ENCODE measurements at regions not wholly inside any gene's neighbourhood (a gene's known extent, or its start where the extent isn't known, plus 50 kb on each side); places are given as distances from the start of the nearest gene placed in this dataset.

DNA sequence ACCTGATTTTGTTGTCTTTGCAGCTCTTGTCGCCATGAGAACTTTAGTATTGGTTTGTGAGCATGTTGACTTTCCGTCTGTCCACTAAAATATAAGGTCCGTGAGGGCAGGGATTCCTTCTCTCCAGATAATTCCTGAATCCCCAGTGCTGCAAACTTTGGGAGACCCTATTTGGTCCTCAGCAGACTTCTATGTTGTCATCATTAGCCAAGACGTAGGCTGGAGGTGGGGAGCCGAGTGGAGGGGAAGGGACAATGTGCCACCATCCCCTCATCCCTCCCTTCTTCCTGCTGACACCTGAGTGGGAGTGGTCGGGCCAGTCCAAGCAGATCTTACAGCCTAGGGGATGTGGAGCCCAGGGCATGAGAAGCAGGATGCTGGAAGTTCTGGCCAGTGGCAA, 690.6 kb downstream of the TBC1D22A start:
- Histone ChIP-seq H3K9me3 (peaks cover 0 to 41% (median 27%) of the 10 kb centered on the region in 8 donors), H3K27ac (no peak overlapping the region), H3K4me1 (no peaks in the 10 kb centered on the region), H3K27me3 (replicated peaks in 1 of 7) (peaks cover 0 to 17% (median 0%) of the 10 kb centered on the region in 7 donors), H3K36me3 (no peaks in the 10 kb centered on the region), H3K4me3 (no peak overlapping the region)
- TF ChIP-seq POLR2A (IDR thresholded peaks at IDR 0.05) (no peak), CTCF (IDR thresholded peaks at IDR 0.05 in 8 of 11, conservative IDR thresholded peaks at IDR 0.05 in 3 of 11) (no peak), POLR2AphosphoS5 (IDR thresholded peaks at IDR 0.05) (no peak)
- intact Hi-C loops (cut with DNase I; ENCODE audit: low total_unique reads), result no loop called here
- whole genome bisulfite sequencing, 5 donors, result 86 to 95% (median 88%) methylated on average over 6 of the region's 6 CpGs
- no peak for DNase-seq

- no peaks in the 10 kb centered on the region for H3K4me1 ChIP-seq
- WGBS, 5 donors, result 71 to 85% (median 80%) methylated on average over 2 of the region's 2 CpGs
- H3K36me3 ChIP-seq, result no peaks in the 10 kb centered on the region
- intact Hi-C loops (cut with DNase I; ENCODE audit: low total_unique reads), result no loop called here
- H3K27me3 ChIP-seq (replicated peaks in 1 of 7), result peaks cover 0 to 23% (median 0%) of the 10 kb centered on the region in 7 donors
- no peak overlapping the region for H3K27ac ChIP-seq
- no peak overlapping the region for H3K4me3 ChIP-seq
- no peak for DNase-seq
- TF ChIP-seq CTCF (IDR thresholded peaks at IDR 0.05 in 8 of 11, conservative IDR thresholded peaks at IDR 0.05 in 3 of 11), result peak in 5 of 11 experiments; percentile 13 to 35 (median 27)
- no peak for TF ChIP-seq POLR2AphosphoS5 (IDR thresholded peaks at IDR 0.05)
- no peak for TF ChIP-seq POLR2A (IDR thresholded peaks at IDR 0.05)
- peaks cover 0 to 41% (median 27%) of the 10 kb centered on the region in 8 donors for H3K9me3 ChIP-seq
Measured at GRCh38 chr22:47452184-47452583, 689.7 kb downstream of the TBC1D22A start.

DNA sequence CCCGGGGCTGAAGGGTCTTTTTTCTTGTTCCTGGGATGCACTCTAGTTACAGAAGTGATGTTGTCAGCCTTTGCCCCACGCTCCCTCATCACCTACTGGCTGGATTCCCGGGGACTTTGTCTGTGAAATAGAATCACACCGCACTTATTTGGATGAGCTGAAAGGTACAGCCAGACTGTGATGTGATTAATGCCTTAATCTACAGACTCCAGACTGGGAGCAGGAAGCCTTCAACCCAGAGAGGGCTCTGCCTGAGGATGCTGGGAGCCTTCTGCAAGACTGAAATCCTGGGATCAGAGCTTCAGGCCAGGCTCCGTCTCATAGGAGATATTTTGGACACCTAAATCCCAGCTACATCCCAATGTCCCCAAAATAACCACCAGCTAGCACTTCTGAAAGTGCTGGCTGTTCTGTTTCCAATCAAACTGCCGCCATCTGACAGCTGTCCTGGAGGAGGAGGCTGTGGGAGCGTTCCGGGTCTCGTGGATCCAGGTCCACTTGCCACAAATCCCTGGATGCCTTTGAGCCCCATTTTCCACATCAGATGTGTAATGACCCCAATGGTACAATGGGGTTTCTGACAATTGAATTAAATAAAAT, 688.5 kb downstream of the TBC1D22A start:
- no peaks in the 10 kb centered on the region for H3K36me3 ChIP-seq
- H3K4me3 ChIP-seq, result no peak overlapping the region
- DNase-seq, result no peak
- H3K9me3 ChIP-seq, result peaks cover 0 to 37% (median 27%) of the 10 kb centered on the region in 8 donors
- WGBS, 5 donors, result 76 to 90% (median 81%) methylated on average over 8 to 9 of the region's 9 CpGs
- intact Hi-C loops (cut with DNase I; ENCODE audit: low total_unique reads), result no loop called here
- TF ChIP-seq CTCF (IDR thresholded peaks at IDR 0.05 in 8 of 11, conservative IDR thresholded peaks at IDR 0.05 in 3 of 11) (no peak), POLR2A (IDR thresholded peaks at IDR 0.05) (no peak), POLR2AphosphoS5 (IDR thresholded peaks at IDR 0.05) (no peak)
- no peaks in the 10 kb centered on the region for H3K4me1 ChIP-seq
- H3K27me3 ChIP-seq (replicated peaks in 1 of 7), result peaks cover 0 to 30% (median 0%) of the 10 kb centered on the region in 7 donors
- no peak overlapping the region for H3K27ac ChIP-seq

GRCh38 chr22:47449508-47450270, 687.2 kb downstream of the TBC1D22A start:
- peaks cover 0 to 30% (median 0%) of the 10 kb centered on the region in 7 donors for H3K27me3 ChIP-seq (replicated peaks in 1 of 7)
- no peak for DNase-seq
- WGBS, 5 donors, result 75 to 82% (median 79%) methylated on average over 8 to 12 of the region's 12 CpGs
- intact Hi-C loops (cut with DNase I; ENCODE audit: low total_unique reads), result no loop called here
- H3K9me3 ChIP-seq, result peaks cover 0 to 24% (median 21%) of the 10 kb centered on the region in 8 donors
- H3K4me3 ChIP-seq, result no peak overlapping the region
- H3K4me1 ChIP-seq, result no peaks in the 10 kb centered on the region
- H3K36me3 ChIP-seq, result no peaks in the 10 kb centered on the region
- TF ChIP-seq POLR2A (IDR thresholded peaks at IDR 0.05) (no peak), CTCF (IDR thresholded peaks at IDR 0.05 in 8 of 11, conservative IDR thresholded peaks at IDR 0.05 in 3 of 11) (no peak), POLR2AphosphoS5 (IDR thresholded peaks at IDR 0.05) (no peak)
- H3K27ac ChIP-seq, result no peak overlapping the region

Data from spleen (tissue), 11 donors.